ENCODE measurements at regions not wholly inside any gene's neighbourhood (a gene's known extent, or its start where the extent isn't known, plus 50 kb on each side); places are given as distances from the start of the nearest gene placed in this dataset.

DNA sequence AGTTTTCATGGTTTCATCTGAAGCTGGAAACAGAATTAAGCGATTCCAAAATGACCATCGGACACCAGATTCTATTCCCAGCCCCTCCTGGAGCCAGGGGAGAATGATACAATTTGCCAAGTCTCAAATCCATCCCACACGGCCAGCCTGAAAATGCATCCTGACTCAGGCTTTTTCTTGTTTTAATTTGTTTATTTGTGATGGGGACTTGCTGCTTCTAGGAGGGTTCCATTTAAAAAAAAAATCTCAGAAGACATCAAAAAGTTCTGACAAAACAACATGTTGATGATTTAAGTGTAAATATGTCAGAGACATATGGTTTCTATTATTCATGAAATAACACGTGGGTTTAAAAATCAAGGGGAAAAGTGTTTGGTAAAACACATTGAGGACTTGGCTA is 173.2 kb downstream of the GAS1 start:
- Histone ChIP-seq H2BK20ac (ENCODE audit: low read depth, low read length) (no peak overlapping the region), H3K9me1 (ENCODE audit: insufficient read depth, low read length) (no peaks in the 10 kb centered on the region), H3K9me3 (ENCODE audit: control insufficient read depth, insufficient read depth, low read length) (0 out of 2 replicates have a peak, but pooled peaks cover 2% of the 10 kb centered on the region), H3K4me2 (ENCODE audit: low read depth, low read length) (no peak overlapping the region), H2AFZ (replicated peaks; ENCODE audit: low read length, poor library complexity) (no peak overlapping the region), H2AK9ac (replicated peaks; ENCODE audit: low read depth, low read length, poor library complexity) (no peak overlapping the region), H3K4me1 (ENCODE audit: control insufficient read depth, insufficient read depth, low read length) (no peaks in the 10 kb centered on the region), H3K27ac (ENCODE audit: insufficient read depth, low read length) (no peak overlapping the region), H3K56ac (ENCODE audit: extremely low read depth, insufficient read depth, low read length) (no peak overlapping the region), H3K18ac (ENCODE audit: low read depth, low read length) (no peak overlapping the region), H3K36me3 (ENCODE audit: control insufficient read depth, insufficient read depth, low read length) (no peaks in the 10 kb centered on the region), H4K20me1 (ENCODE audit: insufficient read depth, low read length) (no peaks in the 10 kb centered on the region), H2BK5ac (ENCODE audit: low read depth, low read length, poor library complexity, severe bottlenecking) (no peak overlapping the region), H3K4me3 (ENCODE audit: insufficient read depth, low read depth, low read length) (no peak overlapping the region), H4K91ac (ENCODE audit: insufficient read depth, low read depth, low read length) (no peak overlapping the region), H3K14ac (replicated peaks; ENCODE audit: low read depth, low read length) (no peak overlapping the region), H3K27me3 (ENCODE audit: control insufficient read depth, insufficient read depth, low read length) (no peaks in the 10 kb centered on the region; the same call in 1 of the 2 replicates), H2BK15ac (ENCODE audit: low read depth, low read length) (no peak overlapping the region), H3K9ac (ENCODE audit: low read depth, low read length) (no peak overlapping the region), H2BK120ac (ENCODE audit: low read depth, low read length) (no peak overlapping the region), H3K4ac (ENCODE audit: low read depth, low read length) (no peak overlapping the region), H2AK5ac (ENCODE audit: low read depth, low read length) (no peak overlapping the region), H4K8ac (ENCODE audit: low read depth in 2 of 2, low read length in 2 of 2) (no peak overlapping the region), H3K23ac (ENCODE audit: low read depth, low read length) (no peak overlapping the region), H4K5ac (ENCODE audit: low read depth, low read length) (no peak overlapping the region), H3K79me1 (ENCODE audit: low read depth in 1 of 2, low read length in 2 of 2) (no peaks in the 10 kb centered on the region)
- in situ Hi-C loops (cut with MboI; ENCODE audit: low sequenced_read_pairs), result no loop called here
- TF ChIP-seq BHLHE40 (IDR thresholded peaks at IDR 0.05; ENCODE audit: low read depth, low read length), result no peak
- intact Hi-C loops (cut with micrococcal nuclease), result no loop called here
- no TSS peak for BruUV-seq (replicated peaks)
- ChIA-PET CTCF (interaction anchor here (1.4 kb wide), 1 partner anchor 136 kb away, joined by 3 read pairs; no protein-coding TSS in a partner anchor), POLR2A (ENCODE audit: unreplicated experiment) (no interaction called here)
- ATAC-seq (ENCODE audit: low read depth) (no peak), DNase-seq (no peak)
- dilution Hi-C loops (cut with HindIII; ENCODE audit: low sequenced_read_pairs, unreplicated experiment), result no loop called here
- 80% methylated on average over 2 of the region's 4 CpGs; no CpG with 5 or more reads in 1 of the 2 experiments for WGBS, 2 experiments (ENCODE audit: extremely low coverage in 2 of 2, insufficient read length in 1 of 2)
